K562 (cell line): ENCODE measurements at regions not wholly inside any gene's neighbourhood (a gene's known extent, or its start where the extent isn't known, plus 50 kb on each side); places are given as distances from the start of the nearest gene placed in this dataset.
A peak's percentile ranks its signal among the peaks of the same experiment; 100 is the strongest.

Experiments
- ATAC-seq: fragments of 200-7000 bp; cut with Tn5 transposase; 3 replicates; pipeline ENCODE4 v1.9.1; 2020; ENCODE audit warnings: moderate library complexity
- BruUV-seq: library from RNA; stranded (reverse); fragments of 400-500 nt; replicated peaks from 2 replicates; lab custom pipeline; 2021; lab: Mats Ljungman, UMichigan
- CTCF ChIA-PET: fragments of 300-600 bp; formaldehyde crosslinking; extraction: SDS; loops from one replicate; lab custom pipeline; 2021; ENCODE audit warnings: low intra/inter-chr PET ratio; lab: Yijun Ruan, JAX
- POLR2A ChIA-PET: fragments of 300-600, 350-650 bp; sonication (Branson Sonifier 250); formaldehyde crosslinking; extraction: SDS; loops from one replicate; lab custom pipeline; 2021; ENCODE audit warnings: antibody characterized with exemption, inconsistent platforms; lab: Yijun Ruan, JAX
- DNase-seq, 4 experiments: peaks; one replicate each; pipeline versions ENCODE4 v3.0.0 to v3.0.0-alpha.2; 2011 to 2018; ENCODE audit warnings: low spot score in 3 of 4, mixed read lengths in 3 of 4; ENCODE audit errors: extremely low read depth in 1 of 4
- FAIRE-seq: peaks from 2 replicates; lab custom pipeline; 2011; peaks lifted over from hg19 to GRCh38; lab: Jason Lieb, UNC
- H2AFZ ChIP-seq: 2 replicates; pipeline ENCODE4 v1.6.0; 2011; ENCODE audit warnings: low read depth, low read length, control low read depth, inconsistent platforms
- H3K27ac ChIP-seq: fragments of 200-600 bp; 3 replicates; pipeline ENCODE4 v1.8.0; 2011; ENCODE audit warnings: low read depth, mild to moderate bottlenecking, control low read depth, inconsistent platforms, low read length, moderate library complexity, mixed read lengths; ENCODE audit errors: extremely low read depth
- H3K27me3 ChIP-seq, 2 experiments: fragments of 300-600 bp in 1 of 2; 2 replicates in 1 of 2; 3 replicates in 1 of 2; pipeline versions ENCODE4 v1.6.0 to v1.8.0; 2011; ENCODE audit warnings: inconsistent platforms in 2 of 2, low read length in 2 of 2, mild to moderate bottlenecking in 1 of 2, mixed read lengths in 1 of 2, moderate library complexity in 1 of 2; ENCODE audit not compliant: control insufficient read depth in 2 of 2, insufficient read depth in 2 of 2
- H3K36me3 ChIP-seq: fragments of 300-600 bp; 3 replicates; pipeline ENCODE4 v1.8.0; 2011; ENCODE audit warnings: mild to moderate bottlenecking, low read length, inconsistent platforms; ENCODE audit not compliant: control insufficient read depth, insufficient read depth
- H3K4me1 ChIP-seq, 2 experiments: fragments of 200-600 bp in 1 of 2; replicated peaks in 1 of 2; 2 replicates in 1 of 2; 3 replicates in 1 of 2; pipeline versions ENCODE4 v1.5.1 to v1.8.0; 2011; ENCODE audit warnings: inconsistent platforms in 2 of 2, low read length in 2 of 2, mild to moderate bottlenecking in 1 of 2, mixed read lengths in 1 of 2, moderate library complexity in 1 of 2; ENCODE audit not compliant: control insufficient read depth in 2 of 2, insufficient read depth in 2 of 2
- H3K4me2 ChIP-seq: 2 replicates; pipeline ENCODE4 v1.6.1; 2011; ENCODE audit warnings: low read length, control low read depth, inconsistent platforms, mixed read lengths; ENCODE audit not compliant: insufficient read depth
- H3K4me3 ChIP-seq: fragments of 200-600 bp; sonication (generic), shearing (Covaris generic); 2 replicates; pipeline ENCODE4 v1.5.1; 2016; ENCODE audit warnings: control low read depth, inconsistent platforms
- H3K79me2 ChIP-seq: fragments of 200-600 bp; 3 replicates; pipeline ENCODE4 v1.8.0; 2011; ENCODE audit warnings: low read length, inconsistent platforms; ENCODE audit not compliant: control insufficient read depth, insufficient read depth
- H3K9ac ChIP-seq, 2 experiments: 2 replicates each; pipeline versions ENCODE4 v1.6.0 to v1.6.1; 2011; ENCODE audit warnings: low read depth in 2 of 2, low read length in 2 of 2, control low read depth in 1 of 2, inconsistent platforms in 1 of 2, mild to moderate bottlenecking in 1 of 2, mixed read lengths in 1 of 2; ENCODE audit not compliant: insufficient read depth in 1 of 2
- H3K9me1 ChIP-seq: one replicate; pipeline ENCODE4 v1.6.0; 2011; ENCODE audit warnings: inconsistent platforms, mild to moderate bottlenecking, low read length, moderate library complexity; ENCODE audit not compliant: control insufficient read depth, insufficient read depth
- H3K9me3 ChIP-seq: replicated peaks from 2 replicates; pipeline ENCODE4 v1.5.1; 2011; ENCODE audit warnings: low read depth, low read length, inconsistent platforms; ENCODE audit not compliant: control insufficient read depth, insufficient read depth
- H4K20me1 ChIP-seq: replicated peaks from 2 replicates; pipeline ENCODE4 v1.6.1; 2011; ENCODE audit warnings: low read length, inconsistent platforms, mixed read lengths; ENCODE audit not compliant: control insufficient read depth, insufficient read depth
- DMBX1 ChIP-seq: fragments of 250-450 bp; sonication (Bioruptor Pico); IDR thresholded peaks from 2 replicates; pipeline ENCODE4 v1.8.0; 2022; ENCODE audit warnings: inconsistent platforms, mild to moderate bottlenecking, moderate library complexity, borderline replicate concordance
- HMG20A ChIP-seq: fragments of 450-650 bp; formaldehyde crosslinking; conservative IDR thresholded peaks from 2 replicates; pipeline ENCODE4 v1.4.0; 2020; ENCODE audit warnings: mild to moderate bottlenecking, mixed read lengths
- RBM39 ChIP-seq: fragments of 200-400 bp; formaldehyde crosslinking; optimal IDR thresholded peaks from 2 replicates; pipeline ENCODE3; 2018; ENCODE audit warnings: low read depth, low read length
- ZMIZ1 ChIP-seq, 2 experiments: fragments of 150-350 bp in 1 of 2; IDR thresholded peaks; 2 replicates each; pipeline ENCODE4 v1.6.1; 2012 to 2016; ENCODE audit warnings: low read depth in 2 of 2, low read length in 2 of 2, mild to moderate bottlenecking in 1 of 2, moderate library complexity in 1 of 2
- ZNF592 ChIP-seq: fragments of 450-650 bp; IDR thresholded peaks from 2 replicates; pipeline ENCODE4 v1.6.1; 2017; ENCODE audit warnings: antibody characterized with exemption, mild to moderate bottlenecking
- ZNF609 ChIP-seq: sonication (generic); formaldehyde crosslinking; IDR thresholded peaks from 2 replicates; pipeline ENCODE4 v1.8.1; 2023; ENCODE audit warnings: missing genetic modification reagents, mild to moderate bottlenecking, borderline replicate concordance
- WGBS: fragments of 100-300 bp; shearing (Covaris generic); methylation state at CpG from one replicate; pipeline ENCODE4 v1.1.6; 2016; ENCODE audit warnings: low coverage, mixed read lengths; ENCODE audit not compliant: insufficient coverage; ENCODE audit errors: missing lambda C conversion rate; 5-methylcytosine and 5-hydroxymethylcytosine counted together
- in situ Hi-C: fragments of 300-500 bp; cut with MboI; formaldehyde crosslinking; loops from 4 replicates; pipeline ENCODE4 v1.15.0; 2018; ENCODE audit warnings: inconsistent platforms, mixed read lengths
- intact Hi-C: fragments of 100-400 bp; cut with micrococcal nuclease; formaldehyde crosslinking; loops from 2 replicates; pipeline ENCODE4 v1.14.2; 2022

DNA sequence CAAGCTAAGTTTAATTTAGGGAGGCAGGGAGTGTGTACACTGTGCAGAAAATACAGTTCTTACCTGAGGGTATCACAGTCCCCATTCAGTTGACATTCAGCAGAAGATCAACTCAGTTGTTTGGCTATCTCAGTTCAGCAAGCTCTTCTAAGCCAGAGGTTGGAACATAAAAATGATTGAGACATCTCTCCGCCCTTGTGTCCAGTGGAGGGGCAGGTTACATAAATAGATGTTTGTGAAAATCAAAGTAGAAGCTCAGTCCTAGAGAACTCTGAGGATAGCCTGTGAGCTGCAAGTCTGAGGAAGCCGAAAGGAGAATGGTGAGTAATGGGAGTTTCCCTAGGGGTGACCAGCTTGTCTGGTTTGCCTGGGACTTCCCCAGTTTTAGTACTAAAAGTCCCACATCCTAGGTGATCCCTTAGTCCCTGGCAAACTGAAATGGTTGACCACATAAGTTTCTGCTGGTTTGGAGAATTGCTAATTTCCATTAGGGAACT lies 251.4 kb upstream of the ATP2B1 start:
- Histone ChIP-seq H3K4me3 (no peak overlapping the region), H4K20me1 (no peaks in the 10 kb centered on the region), H3K9ac (no peak overlapping the region), H3K9me3 (no peaks in the 10 kb centered on the region), H3K9me1 (no peaks in the 10 kb centered on the region), H2AFZ (no peak overlapping the region), H3K36me3 (no peaks in the 10 kb centered on the region), H3K4me2 (no peak overlapping the region), H3K79me2 (no peaks in the 10 kb centered on the region), H3K4me1 (no peaks in the 10 kb centered on the region), H3K27me3 (no peaks in the 10 kb centered on the region), H3K27ac (no peak overlapping the region)
- DNase-seq (no peak), ATAC-seq (no peak), FAIRE-seq (peak; percentile 40)
- in situ Hi-C loops = no loop called here
- intact Hi-C loops = no loop called here
- ChIA-PET CTCF (no interaction called here), POLR2A (no interaction called here)
- 0% methylated on average over 2 of the region's 2 CpGs for WGBS
- BruUV-seq = no TSS peak
- TF ChIP-seq DMBX1 (no peak), ZNF592 (no peak), ZNF609 (CRISPR knock-in tag) (no peak), ZMIZ1 (IDR thresholded peaks at IDR 0.05; ENCODE audit: low read depth in 2 of 2, low read length in 2 of 2) (no peak), HMG20A (CRISPR knock-in tag) (no peak), RBM39 (no peak)
